Tibial artery (tissue), 4 donors: ENCODE measurements at regions not wholly inside any gene's neighbourhood (a gene's known extent, or its start where the extent isn't known, plus 50 kb on each side); places are given as distances from the start of the nearest gene placed in this dataset.

ENCODE experiments used
- DNase-seq, 2 donors: peaks; one replicate each; pipeline ENCODE4 v3.0.0-alpha.2; 2019
- H3K27ac ChIP-seq, 2 donors: fragments of 200-600 bp; sonication (generic) in 1 of 2; 1 replicate in 1 of 2; 2 replicates in 1 of 2; pipeline ENCODE4 v1.5.1; 2018 to 2019; ENCODE audit warnings: mild to moderate bottlenecking in 1 of 2
- H3K27me3 ChIP-seq, 2 donors: fragments of 200-600 bp; sonication (generic) in 1 of 2; one replicate each; pipeline versions ENCODE4 v1.5.1 to v1.6.0; 2016 to 2019
- H3K36me3 ChIP-seq, 3 donors: fragments of 200-600 bp; sonication (generic) in 2 of 3; one replicate each; pipeline ENCODE4 v1.5.1; 2016 to 2019; ENCODE audit warnings: mild to moderate bottlenecking in 2 of 3
- H3K4me1 ChIP-seq, 4 donors: fragments of 200-600 bp; sonication (generic) in 2 of 4; 1 replicate in 3 of 4; 2 replicates in 1 of 4; pipeline ENCODE4 v1.5.1; 2016 to 2019
- H3K4me3 ChIP-seq, 2 donors: fragments of 200-600 bp; sonication (generic) in 1 of 2; 1 replicate in 1 of 2; 2 replicates in 1 of 2; pipeline ENCODE4 v1.5.1; 2018 to 2019; ENCODE audit warnings: mild to moderate bottlenecking in 2 of 2
- H3K9me3 ChIP-seq, 3 donors: fragments of 200-600 bp; sonication (generic) in 1 of 3; one replicate each; pipeline ENCODE4 v1.5.1; 2016 to 2019
- intact Hi-C: fragments of 100-400 bp; cut with DNase I; formaldehyde crosslinking; loops from one replicate; pipeline ENCODE4 v1.15.0; 2023; ENCODE audit warnings: low total_unique reads
- TF ChIP-seq, protein P1 (sequence below), 2 experiments: fragments of 200-600 bp in 1 of 2; fragments of 450-650 bp in 1 of 2; IDR thresholded peaks; one replicate each; pipeline ENCODE4 v1.5.1; 2017 to 2019; ENCODE audit warnings: antibody characterized with exemption in 2 of 2, mild to moderate bottlenecking in 1 of 2, moderate library complexity in 1 of 2

DNA sequence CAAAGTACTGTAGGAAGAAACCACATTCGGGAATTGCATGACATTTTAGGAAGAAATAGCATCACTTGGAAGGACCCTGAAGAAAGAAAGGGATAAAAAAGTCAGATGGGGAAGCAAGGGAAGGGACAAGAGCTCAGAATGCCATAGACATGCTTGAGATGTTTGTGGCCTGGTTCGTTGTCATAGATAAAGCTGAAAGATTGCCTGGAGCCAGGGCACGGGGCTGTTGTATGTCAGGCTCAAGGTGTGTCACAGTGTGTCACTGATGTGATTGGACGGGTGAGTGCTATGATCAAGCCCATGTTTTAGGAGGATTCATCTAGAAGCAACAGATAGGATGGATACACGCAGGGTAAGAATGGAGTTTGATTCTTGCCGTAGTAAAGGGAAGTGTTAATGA is 216.2 kb upstream of the SOX4 start:
- H3K27ac ChIP-seq: no peak overlapping the region
- intact Hi-C loops: no loop called here
- H3K4me1 ChIP-seq: no peaks in the 10 kb centered on the region
- no peaks in the 10 kb centered on the region for H3K36me3 ChIP-seq
- H3K27me3 ChIP-seq: no peaks in the 10 kb centered on the region
- DNase-seq: no peak
- H3K4me3 ChIP-seq: no peak overlapping the region
- H3K9me3 ChIP-seq: no peaks in the 10 kb centered on the region
- TF ChIP-seq, protein P1, sequence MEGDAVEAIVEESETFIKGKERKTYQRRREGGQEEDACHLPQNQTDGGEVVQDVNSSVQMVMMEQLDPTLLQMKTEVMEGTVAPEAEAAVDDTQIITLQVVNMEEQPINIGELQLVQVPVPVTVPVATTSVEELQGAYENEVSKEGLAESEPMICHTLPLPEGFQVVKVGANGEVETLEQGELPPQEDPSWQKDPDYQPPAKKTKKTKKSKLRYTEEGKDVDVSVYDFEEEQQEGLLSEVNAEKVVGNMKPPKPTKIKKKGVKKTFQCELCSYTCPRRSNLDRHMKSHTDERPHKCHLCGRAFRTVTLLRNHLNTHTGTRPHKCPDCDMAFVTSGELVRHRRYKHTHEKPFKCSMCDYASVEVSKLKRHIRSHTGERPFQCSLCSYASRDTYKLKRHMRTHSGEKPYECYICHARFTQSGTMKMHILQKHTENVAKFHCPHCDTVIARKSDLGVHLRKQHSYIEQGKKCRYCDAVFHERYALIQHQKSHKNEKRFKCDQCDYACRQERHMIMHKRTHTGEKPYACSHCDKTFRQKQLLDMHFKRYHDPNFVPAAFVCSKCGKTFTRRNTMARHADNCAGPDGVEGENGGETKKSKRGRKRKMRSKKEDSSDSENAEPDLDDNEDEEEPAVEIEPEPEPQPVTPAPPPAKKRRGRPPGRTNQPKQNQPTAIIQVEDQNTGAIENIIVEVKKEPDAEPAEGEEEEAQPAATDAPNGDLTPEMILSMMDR (IDR thresholded peaks at IDR 0.05): no peak

DNA sequence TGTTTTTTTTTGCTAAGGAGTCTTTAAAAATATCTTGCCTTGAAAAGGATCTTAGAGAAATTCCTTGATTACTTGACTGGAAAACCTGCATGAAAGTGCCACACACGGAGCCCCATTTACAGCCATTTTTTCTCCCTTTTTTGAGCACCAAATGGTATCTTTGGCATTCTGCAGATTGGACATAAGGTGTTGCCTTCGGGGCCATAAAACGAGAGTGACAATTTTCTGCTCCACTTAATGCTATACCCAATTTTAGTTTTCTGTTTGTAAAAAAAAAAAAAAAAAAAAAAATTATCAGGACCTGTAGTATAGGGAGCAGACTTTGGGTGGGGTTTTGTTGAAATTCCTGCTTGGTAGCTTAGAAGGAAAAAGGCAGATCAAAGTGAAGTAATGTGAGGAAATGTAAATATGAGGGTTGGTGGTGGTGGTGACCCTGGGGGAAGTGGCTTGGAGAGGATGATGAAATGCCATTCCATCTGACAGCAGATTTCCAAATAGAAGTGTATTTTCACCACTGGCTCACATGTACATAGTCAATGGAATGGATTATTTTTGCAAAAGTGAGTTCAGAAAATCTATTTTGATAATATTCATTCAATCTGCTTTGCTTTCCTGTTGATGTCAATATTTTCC is 212.1 kb upstream of the SOX4 start:
- H3K4me1 ChIP-seq: no peaks in the 10 kb centered on the region
- no peaks in the 10 kb centered on the region for H3K9me3 ChIP-seq
- H3K27me3 ChIP-seq: no peaks in the 10 kb centered on the region
- TF ChIP-seq, protein P1 (IDR thresholded peaks at IDR 0.05): no peak
- DNase-seq: no peak
- intact Hi-C loops: no loop called here
- H3K36me3 ChIP-seq: no peaks in the 10 kb centered on the region
- no peak overlapping the region for H3K27ac ChIP-seq
- no peak overlapping the region for H3K4me3 ChIP-seq

DNA sequence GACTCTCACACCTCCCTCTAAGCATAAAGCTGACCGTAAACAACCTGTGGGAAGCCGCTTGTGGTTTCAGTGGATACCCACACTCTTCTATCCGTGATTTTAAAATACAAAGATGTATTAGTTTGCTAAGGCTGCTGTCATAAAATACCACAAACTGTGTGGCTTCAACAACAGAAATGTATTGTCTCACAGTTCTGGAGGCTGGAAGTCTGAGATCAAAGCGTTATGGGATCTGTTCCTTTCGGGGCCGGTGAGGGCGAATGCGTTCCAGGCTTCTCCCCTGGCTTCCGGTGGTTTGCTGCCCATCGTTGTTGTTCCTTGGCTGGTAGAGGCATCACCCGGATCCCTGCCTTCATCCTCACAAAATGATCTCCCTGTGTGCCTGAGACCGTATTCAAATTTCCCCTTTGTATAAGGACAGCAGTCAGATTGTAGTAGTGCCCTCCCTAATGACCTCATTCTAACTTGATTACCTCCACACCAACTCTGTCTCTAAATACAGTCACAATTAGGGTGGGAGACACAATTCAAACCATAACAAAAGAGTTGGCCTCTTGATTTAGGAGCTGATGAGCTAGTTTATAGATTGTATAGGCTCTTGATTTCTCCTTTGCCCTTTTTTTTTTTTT is 210.6 kb upstream of the SOX4 start:
- intact Hi-C loops: no loop called here
- Histone ChIP-seq H3K36me3 (no peaks in the 10 kb centered on the region), H3K27ac (no peak overlapping the region), H3K4me3 (no peak overlapping the region), H3K27me3 (no peaks in the 10 kb centered on the region), H3K9me3 (no peaks in the 10 kb centered on the region), H3K4me1 (no peaks in the 10 kb centered on the region)
- no peak for DNase-seq
- TF ChIP-seq, protein P1 (IDR thresholded peaks at IDR 0.05): no peak

DNA sequence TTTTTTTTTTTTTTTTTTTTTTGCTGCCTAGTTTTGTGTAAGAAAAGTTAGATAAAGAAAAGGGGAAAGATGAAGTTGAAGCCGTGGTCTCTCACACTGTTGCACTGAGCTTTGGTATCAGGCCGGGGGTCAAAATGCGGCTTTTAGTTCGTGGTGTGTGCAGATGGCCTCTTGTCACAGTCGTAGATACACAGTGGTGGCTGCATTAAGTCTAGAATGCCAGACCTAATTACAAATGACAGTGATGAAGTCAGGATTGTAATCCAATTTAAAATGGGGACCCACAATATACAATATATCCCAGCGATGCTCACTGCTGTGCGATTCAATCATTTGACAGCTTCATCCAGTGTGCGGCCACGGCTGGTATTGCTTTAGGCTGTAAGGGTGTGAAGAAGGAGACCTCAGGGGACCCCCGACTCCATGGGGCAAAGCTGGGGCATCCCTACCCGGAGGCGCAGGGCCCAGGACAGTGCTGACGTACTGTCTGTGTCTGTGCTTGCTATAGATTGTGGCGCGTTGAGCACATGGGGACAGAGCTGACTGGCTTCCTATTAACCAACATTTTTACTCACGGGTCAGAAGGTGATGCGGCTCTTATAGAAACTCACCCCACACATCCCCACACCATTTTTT is 210.0 kb upstream of the SOX4 start:
- intact Hi-C loops: no loop called here
- Histone ChIP-seq H3K36me3 (no peaks in the 10 kb centered on the region), H3K9me3 (no peaks in the 10 kb centered on the region), H3K4me1 (no peaks in the 10 kb centered on the region), H3K4me3 (no peak overlapping the region), H3K27ac (no peak overlapping the region), H3K27me3 (no peaks in the 10 kb centered on the region)
- no peak for DNase-seq
- TF ChIP-seq, protein P1 (IDR thresholded peaks at IDR 0.05): no peak

DNA sequence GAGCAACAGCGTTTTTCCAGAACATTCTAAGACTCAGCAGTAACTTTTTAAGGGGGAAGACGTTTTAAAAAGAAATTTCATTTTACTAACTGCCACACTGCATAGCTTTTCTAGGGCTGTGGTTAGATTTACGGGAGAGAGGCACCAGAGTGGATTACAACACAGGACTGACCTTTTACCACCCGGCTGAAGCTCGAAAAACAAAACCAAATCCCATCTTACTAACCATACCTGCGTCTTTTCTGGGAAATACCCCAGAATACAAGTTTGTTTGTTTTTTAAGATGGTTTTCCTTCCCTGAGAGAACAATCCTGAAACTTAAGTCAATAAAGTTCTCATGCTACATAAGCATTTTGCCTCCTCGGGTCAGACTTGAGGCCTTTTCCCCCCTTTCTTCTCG is 209.3 kb upstream of the SOX4 start:
- H3K27ac ChIP-seq: no peak overlapping the region
- H3K4me3 ChIP-seq: no peak overlapping the region
- no peaks in the 10 kb centered on the region for H3K4me1 ChIP-seq
- DNase-seq: no peak
- H3K27me3 ChIP-seq: no peaks in the 10 kb centered on the region
- TF ChIP-seq, protein P1 (IDR thresholded peaks at IDR 0.05): no peak
- no peaks in the 10 kb centered on the region for H3K36me3 ChIP-seq
- no peaks in the 10 kb centered on the region for H3K9me3 ChIP-seq
- intact Hi-C loops: no loop called here
